ENCODE measurements at regions not wholly inside any gene's neighbourhood (a gene's known extent, or its start where the extent isn't known, plus 50 kb on each side); places are given as distances from the start of the nearest gene placed in this dataset.
"Not testable (repeated sequence)": the region's sequence is repeated elsewhere in the genome, so short reads cannot be mapped to it uniquely, and the experiment has no call there.

DNA sequence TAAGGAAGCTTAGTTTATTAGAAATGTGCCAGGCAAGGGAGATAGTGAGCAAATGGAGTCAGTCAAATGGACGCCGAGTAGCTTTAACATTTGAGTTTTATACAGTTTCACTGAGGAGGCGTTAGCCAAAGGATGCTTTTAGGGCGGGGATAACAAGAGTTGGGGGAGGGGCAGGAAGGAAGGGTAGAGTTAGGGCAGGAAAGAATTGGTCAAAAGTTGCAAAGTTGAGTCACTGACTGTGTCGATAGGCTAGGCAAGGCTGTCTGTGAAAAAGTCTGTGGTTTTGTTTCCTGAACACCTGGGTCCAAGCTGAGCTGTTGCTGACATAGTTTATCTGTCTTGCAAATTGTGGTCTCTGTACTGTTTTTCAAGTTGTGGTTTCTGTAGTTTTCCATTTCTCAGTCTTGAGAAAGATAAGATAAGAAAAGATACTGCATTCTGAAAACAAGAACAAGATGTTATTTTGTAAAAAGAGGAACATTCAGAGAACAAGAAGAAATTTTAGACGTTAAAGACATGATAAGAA lies 62.6 kb upstream of the RESF1 start:
- H3K4me1 Mint-ChIP-seq: peaks cover 63 to 77% (median 74%) of the 10 kb centered on the region in 3 donors
- H3K4me3 ChIP-seq (ENCODE audit: control insufficient read depth in 1 of 2, extremely low read depth in 1 of 2, low read length in 1 of 2): no peak overlapping the region
- no peaks in the 10 kb centered on the region for H3K27me3 Mint-ChIP-seq
- peak overlapping the region; percentile 94 for H3K27ac ChIP-seq (ENCODE audit: low read length)
- no peaks in the 10 kb centered on the region for H3K27me3 ChIP-seq (replicated peaks in 1 of 2; ENCODE audit: control insufficient read depth in 2 of 2, extremely low read depth in 1 of 2, insufficient read depth in 2 of 2, low read length in 1 of 2)
- CTCF ChIA-PET: interaction anchor here (0.6 to 1.2 kb wide), 7 partner anchors 10 to 244 kb away, joined by 3 to 6 read pairs (median 3); no protein-coding TSS in a partner anchor
- no peaks in the 10 kb centered on the region for H3K36me3 ChIP-seq (ENCODE audit: control insufficient read depth in 2 of 2, extremely low read depth in 1 of 2, insufficient read depth in 1 of 2, low read length in 1 of 2)
- H3K27ac Mint-ChIP-seq: peak overlapping the region; percentile 95 to 99
- peaks cover 12 to 75% of the 10 kb centered on the region in 2 experiments for H3K4me1 ChIP-seq (ENCODE audit: control insufficient read depth in 1 of 2, extremely low read depth in 1 of 2, insufficient read depth in 2 of 2, low read length in 2 of 2)
- POLR2A ChIA-PET: interaction anchor here (0.6 to 1.2 kb wide), 8 partner anchors 16 to 168 kb away, joined by 3 to 8 read pairs (median 4); partner anchors contain the start of genes AMN1 (in 1 of the 2) and RESF1 (in 1 of the 2)
- H3K36me3 Mint-ChIP-seq: peaks cover 40% of the 10 kb centered on the region
- H3K9me3 Mint-ChIP-seq: peaks cover 16 to 25% (median 17%) of the 10 kb centered on the region in 3 donors
- peak overlapping the region; percentile 60 to 64 (median 60) for H3K4me3 Mint-ChIP-seq
- H3K9me3 ChIP-seq: peaks cover 4% of the 10 kb centered on the region
- peak; percentile 59 to 94 (median 85) for DNase-seq
- ATAC-seq (replicated peaks in 1 of 4): peak; percentile 97 to 99 (median 98)
- 1% methylated on average over 6 of the region's 6 CpGs for WGBS (ENCODE audit: insufficient coverage)

GRCh38 chr12:31895449-31896150 lies 63.6 kb upstream of the RESF1 start:
- peak overlapping the region; percentile 48 to 64 (median 60) for H3K4me3 Mint-ChIP-seq
- Histone ChIP-seq H3K36me3 (ENCODE audit: control insufficient read depth in 2 of 2, extremely low read depth in 1 of 2, insufficient read depth in 1 of 2, low read length in 1 of 2) (no peaks in the 10 kb centered on the region), H3K27ac (ENCODE audit: low read length) (peak overlapping the region; percentile 94), H3K4me3 (ENCODE audit: control insufficient read depth in 1 of 2, extremely low read depth in 1 of 2, low read length in 1 of 2) (peak overlapping the region in 1 of 2 donors; percentile 35), H3K9me3 (peaks cover 4% of the 10 kb centered on the region), H3K4me1 (ENCODE audit: control insufficient read depth in 1 of 2, extremely low read depth in 1 of 2, insufficient read depth in 2 of 2, low read length in 2 of 2) (peaks cover 18 to 83% of the 10 kb centered on the region in 2 experiments), H3K27me3 (replicated peaks in 1 of 2; ENCODE audit: control insufficient read depth in 2 of 2, extremely low read depth in 1 of 2, insufficient read depth in 2 of 2, low read length in 1 of 2) (no peaks in the 10 kb centered on the region)
- H3K36me3 Mint-ChIP-seq: peaks cover 41% of the 10 kb centered on the region
- ATAC-seq (replicated peaks in 1 of 4) (no peak), DNase-seq (peak in 1 of 35 experiments; percentile 28)
- no peaks in the 10 kb centered on the region for H3K27me3 Mint-ChIP-seq
- peak overlapping the region; percentile 95 to 99 for H3K27ac Mint-ChIP-seq
- H3K9me3 Mint-ChIP-seq: peaks cover 16 to 25% (median 18%) of the 10 kb centered on the region in 3 donors
- WGBS (ENCODE audit: insufficient coverage): 95% methylated on average over 4 of the region's 8 CpGs
- peaks cover 73 to 87% (median 82%) of the 10 kb centered on the region in 3 donors for H3K4me1 Mint-ChIP-seq
- ChIA-PET CTCF (interaction anchor here (0.6 to 1.2 kb wide), 4 partner anchors 9 to 166 kb away, joined by 3 to 4 read pairs (median 3); no protein-coding TSS in a partner anchor), POLR2A (interaction anchor here (0.6 to 1.2 kb wide), 7 partner anchors 15 to 167 kb away, joined by 3 to 8 read pairs (median 4); partner anchors contain the start of genes AMN1 (in 1 of the 2) and RESF1 (in 1 of the 2))

DNA sequence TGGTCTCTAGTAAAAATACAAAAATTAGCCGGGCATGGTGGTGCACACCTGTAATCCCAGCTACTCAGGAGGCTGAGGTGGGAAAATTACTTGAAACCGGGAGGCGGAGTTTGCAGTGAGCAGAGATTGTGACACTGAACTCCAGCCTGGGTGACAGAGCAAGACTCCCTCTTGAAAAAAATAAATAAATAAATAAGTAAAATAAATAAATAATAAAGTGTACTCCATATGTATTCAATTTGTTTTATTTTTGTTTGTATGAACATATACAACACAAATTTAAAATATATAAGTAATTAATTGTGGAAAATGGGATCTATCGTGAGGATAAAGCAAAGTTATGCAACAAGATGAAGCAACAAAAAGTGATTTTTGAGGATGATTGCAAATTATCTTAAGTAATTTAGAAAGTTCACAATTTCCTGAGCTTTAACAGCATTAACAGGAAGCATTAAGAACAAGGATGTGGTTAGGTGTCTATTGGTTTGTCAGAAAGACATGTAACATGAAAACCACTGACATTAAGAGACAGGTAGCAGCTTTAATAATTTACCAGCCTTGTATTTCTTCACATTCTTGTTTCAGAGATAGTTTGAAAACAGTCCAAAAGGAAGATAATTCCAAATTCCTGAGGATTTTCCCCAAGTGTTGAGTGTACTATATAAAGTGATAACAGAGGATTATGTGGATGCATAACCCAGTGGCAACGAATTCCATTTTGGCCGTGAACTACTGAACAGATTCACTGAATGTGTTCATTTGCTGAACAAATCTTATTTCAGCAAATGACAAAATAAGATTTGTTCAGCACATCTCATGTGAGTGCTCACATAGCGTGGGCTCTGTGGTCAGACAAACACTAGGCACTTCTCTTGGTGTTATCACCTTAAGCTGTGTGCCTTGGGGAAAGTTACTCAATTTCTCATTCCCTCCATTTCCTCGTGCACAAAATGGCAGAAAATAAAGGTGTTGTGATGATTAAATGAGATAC lies 68.6 kb upstream of the RESF1 start:
- Mint-ChIP-seq H3K9me3 (peaks cover 9 to 40% (median 29%) of the 10 kb centered on the region in 3 donors), H3K36me3 (peaks cover 53% of the 10 kb centered on the region), H3K4me3 (peak overlapping the region; percentile 47 to 62 (median 60)), H3K27ac (peak overlapping the region; percentile 88 to 92), H3K4me1 (peaks cover 68 to 83% (median 73%) of the 10 kb centered on the region in 3 donors), H3K27me3 (no peaks in the 10 kb centered on the region)
- peak overlapping the region; percentile 85 for H3K27ac ChIP-seq (ENCODE audit: low read length)
- ATAC-seq (replicated peaks in 1 of 4) (peak; percentile 82 to 95 (median 92)), DNase-seq (peak in 1 of 35 experiments; percentile 71)
- H3K9me3 ChIP-seq: peaks cover 16% of the 10 kb centered on the region
- H3K27me3 ChIP-seq (replicated peaks in 1 of 2; ENCODE audit: control insufficient read depth in 2 of 2, extremely low read depth in 1 of 2, insufficient read depth in 2 of 2, low read length in 1 of 2): no peaks in the 10 kb centered on the region
- WGBS (ENCODE audit: insufficient coverage): 0% methylated on average over 2 of the region's 8 CpGs
- peaks cover 14 to 76% of the 10 kb centered on the region in 2 experiments for H3K4me1 ChIP-seq (ENCODE audit: control insufficient read depth in 1 of 2, extremely low read depth in 1 of 2, insufficient read depth in 2 of 2, low read length in 2 of 2)
- ChIA-PET POLR2A (interaction anchor here (0.6 to 1.3 kb wide), 3 partner anchors 69 to 651 kb away, joined by 3 to 7 read pairs (median 3); partner anchors contain the start of gene RESF1 (in 1 of the 2)), CTCF (interaction anchor here (0.6 to 1.6 kb wide), 5 partner anchors 15 to 237 kb away, joined by 3 to 7 read pairs (median 6); partner anchors contain the start of genes AMN1 (in 1 of the 2) and RESF1 (in 1 of the 2))
- no peaks in the 10 kb centered on the region for H3K36me3 ChIP-seq (ENCODE audit: control insufficient read depth in 2 of 2, extremely low read depth in 1 of 2, insufficient read depth in 1 of 2, low read length in 1 of 2)
- H3K4me3 ChIP-seq (ENCODE audit: control insufficient read depth in 1 of 2, extremely low read depth in 1 of 2, low read length in 1 of 2): peak overlapping the region in 1 of 2 donors; percentile 3

- Mint-ChIP-seq H3K36me3 (peaks cover 38% of the 10 kb centered on the region), H3K27ac (peak overlapping the region; percentile 74 to 81), H3K27me3 (no peaks in the 10 kb centered on the region), H3K9me3 (peaks cover 11 to 37% (median 24%) of the 10 kb centered on the region in 3 donors), H3K4me3 (peak overlapping the region in 2 of 3 donors; percentile 47 to 62), H3K4me1 (peaks cover 42 to 59% (median 49%) of the 10 kb centered on the region in 3 donors)
- Histone ChIP-seq H3K9me3 (peaks cover 12% of the 10 kb centered on the region), H3K4me3 (ENCODE audit: control insufficient read depth in 1 of 2, extremely low read depth in 1 of 2, low read length in 1 of 2) (no peak overlapping the region), H3K4me1 (ENCODE audit: control insufficient read depth in 1 of 2, extremely low read depth in 1 of 2, insufficient read depth in 2 of 2, low read length in 2 of 2) (peaks cover 10 to 43% of the 10 kb centered on the region in 2 experiments), H3K27me3 (replicated peaks in 1 of 2; ENCODE audit: control insufficient read depth in 2 of 2, extremely low read depth in 1 of 2, insufficient read depth in 2 of 2, low read length in 1 of 2) (no peaks in the 10 kb centered on the region), H3K36me3 (ENCODE audit: control insufficient read depth in 2 of 2, extremely low read depth in 1 of 2, insufficient read depth in 1 of 2, low read length in 1 of 2) (no peaks in the 10 kb centered on the region), H3K27ac (ENCODE audit: low read length) (peak overlapping the region; percentile 25)
- DNase-seq: no peak
- WGBS (ENCODE audit: insufficient coverage): no CpG with 5 or more reads among the region's 2 CpGs
- CTCF ChIA-PET: interaction anchor here in 1 of 2 donors (1.0 kb wide), 1 partner anchor 9 kb away, joined by 4 read pairs; no protein-coding TSS in a partner anchor
- POLR2A ChIA-PET: no interaction called here
- ATAC-seq (replicated peaks in 1 of 4): no peak
Observed at GRCh38 chr12:31887109-31887811, 72.0 kb upstream of the RESF1 start.

DNA sequence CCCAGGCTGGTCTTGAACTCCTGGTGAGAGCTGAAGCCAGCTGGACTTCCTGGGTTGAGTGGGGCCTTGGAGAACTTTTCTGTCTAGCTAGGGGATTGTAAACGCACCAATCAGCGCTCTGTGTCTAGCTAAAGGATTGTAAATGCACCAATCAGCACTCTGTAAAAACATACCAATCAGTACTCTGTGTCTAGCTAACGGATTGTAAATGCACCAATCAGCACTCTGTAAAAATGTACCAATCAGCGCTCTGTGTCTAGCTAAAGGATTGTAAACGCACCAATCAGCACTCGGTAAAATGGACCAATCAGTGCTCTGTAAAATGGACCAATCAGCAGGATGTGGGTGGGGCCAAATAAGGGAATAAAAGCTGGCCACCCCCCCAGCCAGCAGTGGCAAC lies 76.5 kb upstream of the RESF1 start:
- ATAC-seq (replicated peaks in 1 of 4); H3K9me3 ChIP-seq; H3K4me1 ChIP-seq (ENCODE audit: control insufficient read depth in 1 of 2, extremely low read depth in 1 of 2, insufficient read depth in 2 of 2, low read length in 2 of 2); H3K27ac Mint-ChIP-seq; H3K4me3 ChIP-seq (ENCODE audit: control insufficient read depth in 1 of 2, extremely low read depth in 1 of 2, low read length in 1 of 2); POLR2A ChIA-PET; H3K36me3 ChIP-seq (ENCODE audit: control insufficient read depth in 2 of 2, extremely low read depth in 1 of 2, insufficient read depth in 1 of 2, low read length in 1 of 2); CTCF ChIA-PET; H3K27ac ChIP-seq (ENCODE audit: low read length); H3K27me3 ChIP-seq (replicated peaks in 1 of 2; ENCODE audit: control insufficient read depth in 2 of 2, extremely low read depth in 1 of 2, insufficient read depth in 2 of 2, low read length in 1 of 2); DNase-seq; H3K4me3 Mint-ChIP-seq; H3K27me3 Mint-ChIP-seq: not testable (repeated sequence)
- H3K9me3 Mint-ChIP-seq: peaks cover 8 to 28% (median 14%) of the 10 kb centered on the region in 3 donors
- H3K4me1 Mint-ChIP-seq: peaks cover 32 to 47% (median 32%) of the 10 kb centered on the region in 3 donors
- WGBS (ENCODE audit: insufficient coverage): no CpG with 5 or more reads among the region's 6 CpGs
- peaks cover 23% of the 10 kb centered on the region for H3K36me3 Mint-ChIP-seq

Data from T-cell (primary cell).